ENCODE measurements at regions not wholly inside any gene's neighbourhood (a gene's known extent, or its start where the extent isn't known, plus 50 kb on each side); places are given as distances from the start of the nearest gene placed in this dataset.

- TF ChIP-seq, protein P1, sequence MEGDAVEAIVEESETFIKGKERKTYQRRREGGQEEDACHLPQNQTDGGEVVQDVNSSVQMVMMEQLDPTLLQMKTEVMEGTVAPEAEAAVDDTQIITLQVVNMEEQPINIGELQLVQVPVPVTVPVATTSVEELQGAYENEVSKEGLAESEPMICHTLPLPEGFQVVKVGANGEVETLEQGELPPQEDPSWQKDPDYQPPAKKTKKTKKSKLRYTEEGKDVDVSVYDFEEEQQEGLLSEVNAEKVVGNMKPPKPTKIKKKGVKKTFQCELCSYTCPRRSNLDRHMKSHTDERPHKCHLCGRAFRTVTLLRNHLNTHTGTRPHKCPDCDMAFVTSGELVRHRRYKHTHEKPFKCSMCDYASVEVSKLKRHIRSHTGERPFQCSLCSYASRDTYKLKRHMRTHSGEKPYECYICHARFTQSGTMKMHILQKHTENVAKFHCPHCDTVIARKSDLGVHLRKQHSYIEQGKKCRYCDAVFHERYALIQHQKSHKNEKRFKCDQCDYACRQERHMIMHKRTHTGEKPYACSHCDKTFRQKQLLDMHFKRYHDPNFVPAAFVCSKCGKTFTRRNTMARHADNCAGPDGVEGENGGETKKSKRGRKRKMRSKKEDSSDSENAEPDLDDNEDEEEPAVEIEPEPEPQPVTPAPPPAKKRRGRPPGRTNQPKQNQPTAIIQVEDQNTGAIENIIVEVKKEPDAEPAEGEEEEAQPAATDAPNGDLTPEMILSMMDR (IDR thresholded peaks at IDR 0.05; ENCODE audit: poor library complexity) = no peak
- TF ChIP-seq EZH2 (IDR thresholded peaks at IDR 0.05; ENCODE audit: borderline replicate concordance) = no peak
Measured at GRCh38 chr14:96710060-96710666, 87.0 kb upstream of the VRK1 start.

Measured in hepatocyte (in vitro differentiated cells).